GM21390 (cell line): ENCODE measurements at regions not wholly inside any gene's neighbourhood (a gene's known extent, or its start where the extent isn't known, plus 50 kb on each side); places are given as distances from the start of the nearest gene placed in this dataset.
A peak's percentile ranks its signal among the peaks of the same experiment; 100 is the strongest.
"Not testable (repeated sequence)": the region's sequence is repeated elsewhere in the genome, so short reads cannot be mapped to it uniquely, and the experiment has no call there.

Source experiments
- ATAC-seq: cut with Tn5 transposase; IDR thresholded peaks from one replicate; pipeline ENCODE4 v1.9.1; 2021; ENCODE audit not compliant: unreplicated experiment

DNA sequence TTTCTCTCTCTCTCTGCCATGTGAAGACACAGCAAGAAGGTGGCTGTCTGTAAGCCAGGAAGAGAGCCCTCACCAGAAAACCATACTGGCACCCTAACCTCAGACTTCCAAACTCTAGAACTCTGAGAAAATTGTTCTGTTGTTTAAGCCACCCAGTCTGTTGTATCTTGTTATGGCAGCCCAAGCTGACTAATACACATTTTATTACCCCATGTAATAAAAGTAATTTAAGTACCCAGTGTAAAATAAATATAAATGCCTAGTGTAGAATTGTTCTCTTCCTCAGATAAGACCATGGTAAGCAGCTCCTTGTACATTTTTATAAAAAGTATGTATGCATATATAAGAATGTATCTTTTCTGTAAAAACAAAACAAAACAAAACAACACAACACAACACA is 119.7 kb downstream of the DTL start:
- ATAC-seq: no peak

DNA sequence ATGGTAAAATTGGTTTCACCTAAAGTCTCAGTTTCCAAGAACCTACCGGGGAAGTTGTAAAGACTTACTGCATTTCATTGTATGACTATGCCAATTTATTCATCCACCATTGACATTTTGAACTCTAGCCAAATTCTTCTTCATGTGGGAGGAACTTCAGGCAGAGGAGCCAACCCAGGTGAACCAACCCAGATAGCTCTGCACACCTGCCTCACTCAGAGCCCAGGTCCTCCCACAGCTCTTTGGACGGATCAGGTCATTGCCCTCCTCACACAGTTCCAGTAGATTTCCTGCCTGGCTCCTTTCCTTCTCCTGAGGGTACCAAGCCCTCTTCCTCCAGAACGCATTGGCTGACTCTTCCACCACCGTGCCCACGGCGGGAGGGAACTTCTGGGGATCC is 121.7 kb downstream of the DTL start:
- no peak for ATAC-seq

DNA sequence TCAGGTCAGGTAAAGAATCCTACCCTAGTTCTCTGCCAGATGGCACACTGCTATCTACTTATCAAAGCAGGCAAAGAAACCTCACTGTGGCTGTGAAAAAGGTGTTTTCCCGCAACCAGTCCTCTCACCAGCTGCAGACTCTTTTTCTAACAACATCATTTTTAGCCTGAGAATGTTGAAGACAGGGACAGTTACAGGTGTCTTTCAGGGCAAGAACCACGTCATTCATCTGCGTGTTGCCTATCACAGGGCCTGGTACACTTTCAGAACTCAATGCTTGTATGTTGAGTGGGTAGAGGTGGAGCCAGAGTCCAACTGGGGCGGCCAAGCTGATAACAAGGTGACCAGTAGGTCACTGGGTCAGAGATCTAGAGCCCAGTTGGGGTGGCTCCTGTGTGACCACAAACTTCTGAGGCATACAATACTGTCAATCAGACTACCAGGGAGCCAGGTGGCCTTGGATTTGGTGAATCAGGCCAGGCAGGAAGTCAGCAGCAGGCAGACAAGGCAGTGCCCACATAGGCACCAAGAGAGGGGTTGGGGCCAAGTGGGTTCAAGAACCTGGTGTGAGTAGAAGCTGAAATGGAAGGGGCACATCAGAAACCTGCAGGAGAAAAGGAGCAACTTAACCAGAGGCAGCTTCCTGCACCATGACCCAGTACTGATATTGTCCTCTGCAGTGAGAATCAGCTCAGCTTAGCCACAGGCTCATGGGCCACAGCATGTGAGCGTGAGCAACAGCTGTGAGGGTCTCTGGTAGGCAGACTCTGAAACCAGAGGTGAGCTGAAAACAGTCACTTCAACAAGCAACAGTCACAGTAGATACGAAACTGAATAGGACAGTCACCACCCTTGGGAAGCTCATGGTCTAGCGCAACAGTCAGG is 123.6 kb downstream of the DTL start:
- peak; percentile 33 for ATAC-seq

DNA sequence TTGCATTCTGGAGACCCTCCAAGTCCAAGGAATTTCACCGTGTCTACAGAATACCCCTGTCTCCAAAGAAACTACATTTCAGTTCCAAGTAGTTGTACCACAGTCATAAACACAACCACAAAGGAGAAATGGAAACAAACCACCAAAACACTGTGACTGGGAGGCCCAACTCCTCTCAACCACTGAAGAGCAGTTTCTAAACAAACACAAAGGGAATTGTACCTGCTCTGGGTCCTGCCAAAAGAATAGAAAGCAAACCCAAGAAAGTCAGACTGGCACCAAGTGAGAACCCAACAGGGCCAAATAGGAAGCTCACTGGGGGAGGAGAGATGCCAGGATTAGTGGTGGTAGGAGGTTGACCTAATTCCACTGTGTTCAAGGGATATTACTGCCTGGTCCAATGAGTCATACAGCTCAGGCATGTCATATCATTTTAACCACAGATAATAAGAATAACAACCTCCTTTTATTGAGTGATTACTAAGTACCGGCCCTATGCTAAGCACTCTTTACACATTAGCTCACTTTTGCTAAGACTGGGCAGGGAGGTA is 123.9 kb upstream of the PPP2R5A start:
- ATAC-seq: no peak

DNA sequence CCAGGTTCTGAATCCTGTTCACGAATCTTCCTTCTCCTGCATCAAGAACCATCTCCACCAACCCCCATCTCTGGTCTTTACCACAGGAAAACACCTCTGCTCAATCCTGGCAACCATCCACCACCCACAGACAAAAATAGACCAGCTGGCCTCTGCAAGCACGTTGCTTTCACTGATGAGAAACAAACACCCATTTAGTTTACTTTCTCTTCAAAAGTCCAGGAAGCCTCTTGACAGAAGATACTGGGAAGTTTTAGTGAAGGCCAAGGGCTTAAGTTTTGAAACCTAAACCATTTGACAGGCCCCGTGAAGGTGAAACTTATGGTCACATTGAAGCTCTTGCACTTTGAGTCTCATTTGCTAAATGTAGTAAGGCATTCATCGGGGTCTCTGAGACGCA is 122.6 kb upstream of the PPP2R5A start:
- peak; percentile 71 for ATAC-seq

DNA sequence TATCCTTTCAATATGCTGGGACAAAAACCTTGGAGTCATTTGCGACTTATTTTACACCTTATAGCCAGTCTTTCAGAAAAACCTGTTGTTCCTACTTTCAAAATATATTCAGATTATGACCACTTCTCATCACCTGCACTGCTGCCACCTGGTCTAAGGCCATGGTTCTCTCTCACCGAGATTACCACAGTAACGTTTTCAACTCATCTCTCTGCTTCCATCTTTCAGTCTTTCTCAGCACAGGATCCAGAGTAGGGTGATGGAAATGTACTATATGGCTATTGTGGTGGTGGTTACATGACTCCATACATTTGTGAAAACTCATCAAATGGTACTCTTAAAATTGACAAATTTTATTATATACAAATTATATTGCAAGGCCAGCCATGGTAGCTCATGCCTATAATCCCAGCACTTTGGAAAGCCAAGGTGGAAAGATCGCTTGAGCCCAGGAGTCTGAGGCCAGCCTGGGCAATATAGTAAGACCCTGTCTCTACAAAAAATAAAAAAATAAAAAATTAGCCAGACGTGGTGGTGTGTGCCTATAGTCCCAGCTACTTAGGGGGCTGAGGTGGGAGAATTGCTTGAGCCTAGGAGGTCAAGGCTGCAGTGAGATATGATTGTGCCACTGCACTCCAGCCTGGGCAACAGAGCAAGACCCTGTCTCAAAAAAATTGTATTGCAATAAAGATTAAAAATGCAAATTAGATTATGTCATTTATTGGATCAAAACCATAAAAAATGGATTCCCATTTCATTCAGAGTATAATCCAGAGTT is 120.9 kb upstream of the PPP2R5A start:
- no peak for ATAC-seq

DNA sequence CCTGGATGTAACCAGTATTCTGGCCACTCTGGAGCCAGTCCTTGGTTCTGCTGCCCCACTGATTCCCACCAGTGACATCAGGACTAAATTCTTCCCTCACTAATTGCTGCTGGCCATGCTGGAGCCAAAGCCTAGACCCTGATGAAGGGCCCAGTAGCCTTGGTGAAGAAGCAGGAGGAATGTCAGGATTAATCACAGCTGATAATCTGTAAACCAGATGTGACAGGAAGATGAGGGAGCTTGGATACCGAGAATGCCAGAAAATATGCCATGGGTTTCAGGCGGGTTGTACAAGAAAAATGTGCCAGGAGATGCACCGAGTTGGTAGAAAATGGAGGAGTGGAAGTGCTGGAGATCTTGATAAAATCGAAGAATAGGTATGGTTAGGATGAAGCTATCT is 119.0 kb upstream of the PPP2R5A start:
- no peak for ATAC-seq

DNA sequence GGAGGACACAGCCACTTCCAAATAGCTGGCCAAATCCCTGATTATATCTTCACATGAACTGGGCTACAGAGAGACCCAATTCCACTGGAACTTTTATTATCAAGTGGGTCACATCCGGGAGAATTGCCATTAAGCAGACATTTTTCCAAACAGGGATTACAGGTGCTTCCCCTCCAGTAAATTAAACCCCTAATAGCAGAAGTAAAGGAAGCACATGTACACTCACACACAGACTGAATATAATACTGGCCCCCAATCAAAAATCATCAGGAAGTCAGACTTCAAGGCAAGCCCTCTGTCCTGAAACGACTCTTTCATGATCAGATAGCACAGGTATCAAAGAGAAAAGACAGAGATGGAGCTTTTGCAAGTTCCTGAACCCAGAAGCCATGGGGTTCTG is 118.6 kb upstream of the PPP2R5A start:
- ATAC-seq: no peak

DNA sequence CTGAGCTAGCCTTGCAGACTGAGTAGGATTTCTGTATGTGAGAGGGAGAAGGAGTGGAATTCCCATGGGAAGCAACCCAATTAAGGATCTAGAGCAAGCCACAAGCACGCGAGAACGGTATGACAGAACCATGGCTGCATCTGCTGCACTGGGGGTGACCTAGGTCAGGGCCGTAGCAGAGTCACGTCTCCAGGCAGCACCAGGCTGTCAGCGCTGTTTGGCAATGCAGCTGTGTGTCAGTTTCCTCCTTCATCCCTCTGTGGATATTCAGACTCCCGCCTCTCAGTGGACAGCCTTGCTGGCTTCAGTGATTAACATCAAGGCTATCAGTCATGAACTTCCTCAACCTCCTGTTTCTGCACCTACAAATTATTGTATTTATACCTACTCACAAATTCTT is 118.1 kb upstream of the PPP2R5A start:
- no peak for ATAC-seq

DNA sequence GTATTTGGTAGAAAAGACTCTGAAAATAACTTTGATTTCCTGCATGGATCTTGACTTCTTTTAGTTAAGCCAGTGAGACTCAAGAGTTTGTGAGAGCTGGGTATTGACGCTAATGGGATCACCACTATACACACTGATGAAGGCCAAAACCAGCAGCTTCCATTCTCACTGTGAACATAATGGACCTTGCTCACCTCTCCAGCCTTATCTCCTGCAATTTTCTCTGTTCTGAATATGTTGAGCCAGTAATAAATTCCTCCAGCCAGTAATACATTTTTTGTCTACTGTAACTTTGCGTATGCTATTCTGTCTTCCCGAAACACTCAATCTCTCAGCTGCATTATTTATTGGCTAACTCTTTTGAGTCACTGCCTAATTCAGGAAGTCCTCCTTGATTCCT is 111.6 kb upstream of the PPP2R5A start:
- ATAC-seq: no peak

DNA sequence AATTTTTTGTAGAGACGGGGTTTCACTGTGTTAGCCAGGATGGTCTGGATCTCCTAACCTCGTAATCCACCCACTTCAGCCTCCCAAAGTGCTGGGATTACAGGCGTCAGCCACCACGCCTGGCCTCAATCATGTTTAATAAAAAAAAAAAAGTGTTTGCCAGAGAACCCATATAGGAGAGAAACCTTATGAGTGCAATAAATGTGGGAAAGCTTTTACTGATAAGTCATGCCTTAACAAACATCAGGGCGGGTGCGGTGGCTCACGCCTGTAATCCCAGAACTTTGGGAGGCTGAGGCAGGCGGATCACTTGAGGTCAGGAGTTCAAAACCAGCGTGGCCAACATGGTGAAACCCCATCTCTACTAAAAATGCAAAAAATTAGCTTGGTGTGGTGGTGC is 110.9 kb upstream of the PPP2R5A start:
- ATAC-seq: not testable (repeated sequence)

DNA sequence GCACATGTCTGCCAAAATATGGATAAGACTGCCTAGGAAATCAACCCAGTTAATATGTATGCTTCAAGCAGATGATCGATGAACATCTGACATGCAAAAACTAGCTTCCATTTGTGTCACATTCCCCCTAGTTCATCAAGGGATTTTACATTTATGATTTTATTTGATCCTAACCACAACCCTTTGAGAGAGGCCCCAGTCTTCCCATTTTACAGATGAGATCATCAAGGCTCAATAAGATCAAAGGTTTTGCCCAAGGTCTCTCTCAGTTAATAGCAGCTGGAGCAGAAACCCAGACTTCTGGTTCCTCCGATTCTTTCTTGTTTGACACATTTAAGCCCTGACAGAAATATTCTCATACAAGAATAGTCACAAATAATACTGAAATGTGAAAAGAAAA is 107.7 kb upstream of the PPP2R5A start:
- ATAC-seq: no peak

DNA sequence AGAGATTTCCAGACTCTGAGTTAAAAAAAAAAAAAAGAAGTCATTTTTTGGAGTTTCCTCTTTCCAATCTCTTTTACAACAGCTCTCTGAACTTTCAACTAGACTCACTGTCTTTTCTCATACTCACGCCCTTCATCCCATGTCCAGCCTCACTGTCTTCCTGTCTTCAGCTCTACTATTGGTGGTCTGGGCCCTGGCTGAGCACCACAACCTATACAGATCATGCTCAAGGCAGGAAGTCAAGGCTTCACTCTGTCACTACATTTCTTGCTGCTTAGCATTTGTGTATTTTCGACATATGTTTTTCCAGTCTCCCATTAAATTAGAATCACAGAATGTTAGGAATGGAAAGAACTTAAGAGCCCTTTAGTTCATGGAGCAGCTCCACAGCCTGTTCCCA is 106.4 kb upstream of the PPP2R5A start:
- no peak for ATAC-seq

DNA sequence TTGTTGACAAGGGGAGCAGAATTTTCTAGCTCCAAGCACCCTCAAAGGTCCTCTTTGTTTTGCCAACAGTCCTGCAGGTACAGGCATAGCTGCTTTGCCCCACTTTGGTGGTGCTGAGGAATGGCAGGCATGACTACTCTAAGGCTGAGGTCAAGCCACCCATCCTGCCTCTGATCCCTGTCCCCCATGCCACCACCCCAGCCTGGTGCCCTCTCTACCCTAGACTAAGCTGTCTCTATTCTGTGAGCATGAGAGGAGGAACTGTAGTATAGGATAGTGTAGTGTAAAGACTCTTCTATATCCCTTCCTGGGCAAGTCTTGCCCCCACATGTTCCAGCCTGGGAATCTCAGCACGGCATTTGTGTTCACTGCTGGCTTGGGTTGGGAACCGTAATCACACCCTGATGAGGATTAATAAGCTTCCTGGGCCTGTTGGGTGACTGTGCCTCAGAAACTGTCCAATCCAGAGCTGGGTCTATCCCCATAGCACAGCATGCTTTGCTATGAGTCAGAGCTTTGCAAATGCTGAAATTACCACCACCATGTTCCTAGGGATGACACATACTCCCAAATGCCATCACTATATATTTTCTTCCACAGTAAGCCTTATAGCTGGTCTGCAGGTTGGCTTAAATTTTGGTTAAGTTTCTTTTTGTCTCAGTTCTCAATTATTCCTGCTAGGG is 105.7 kb upstream of the PPP2R5A start:
- no peak for ATAC-seq

DNA sequence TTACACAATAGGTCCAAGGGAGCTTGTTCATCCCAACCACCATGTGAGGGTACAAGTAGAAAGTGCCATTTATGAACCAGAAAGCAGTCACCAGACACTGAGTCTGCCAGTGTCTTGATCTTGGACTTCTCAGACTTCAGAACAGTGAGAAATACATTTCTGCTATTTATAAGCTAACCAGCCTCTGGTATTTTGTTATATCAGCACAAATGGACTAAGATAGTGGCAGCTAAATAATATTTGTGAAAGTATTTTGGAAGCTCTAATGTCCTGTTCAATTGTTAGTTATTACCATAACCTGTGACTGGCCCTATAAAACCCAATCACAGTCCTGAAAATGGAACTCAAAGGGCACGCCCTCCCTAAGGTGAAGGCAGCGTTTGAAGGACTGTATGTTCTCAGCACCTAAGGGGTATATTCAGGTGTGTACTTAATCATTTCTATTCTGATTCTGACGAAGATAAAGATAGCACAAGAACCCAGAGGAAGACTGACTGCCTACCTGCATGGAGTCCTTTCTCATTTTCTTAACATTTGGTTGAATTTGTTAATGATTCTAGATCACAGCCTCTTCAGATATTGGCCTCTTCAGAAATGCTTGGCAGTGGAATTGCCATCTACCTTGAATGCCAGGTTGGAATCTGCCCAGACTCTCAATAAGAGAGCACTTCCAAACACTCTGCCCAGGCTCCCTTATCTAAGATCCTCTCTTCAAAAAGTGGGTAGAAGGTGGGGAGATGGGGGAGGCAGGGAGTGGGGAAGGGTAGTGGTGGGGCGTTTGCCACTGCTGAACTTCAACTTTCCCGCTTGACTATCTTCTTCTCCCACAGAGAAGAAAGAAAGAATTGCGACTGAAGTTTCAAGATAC is 104.0 kb upstream of the PPP2R5A start:
- no peak for ATAC-seq

DNA sequence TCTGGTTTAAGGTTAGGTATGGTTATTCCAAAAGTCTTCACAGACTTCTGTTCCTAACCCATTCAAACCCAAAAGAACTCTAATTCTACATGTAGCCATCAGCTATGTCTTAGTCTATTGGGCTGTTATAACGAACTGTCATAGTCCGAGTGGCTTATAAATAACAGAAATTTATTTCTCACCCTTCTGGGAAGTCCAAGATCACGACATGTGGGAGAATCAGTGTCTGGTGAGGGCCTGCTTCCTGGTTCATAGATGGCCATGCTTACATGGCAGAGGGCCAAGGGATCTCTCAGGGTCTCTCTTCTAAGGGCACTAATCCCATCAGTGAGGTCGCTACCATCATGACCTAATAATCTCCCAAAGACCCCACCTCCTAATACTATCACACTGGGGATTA is 103.0 kb upstream of the PPP2R5A start:
- no peak for ATAC-seq

DNA sequence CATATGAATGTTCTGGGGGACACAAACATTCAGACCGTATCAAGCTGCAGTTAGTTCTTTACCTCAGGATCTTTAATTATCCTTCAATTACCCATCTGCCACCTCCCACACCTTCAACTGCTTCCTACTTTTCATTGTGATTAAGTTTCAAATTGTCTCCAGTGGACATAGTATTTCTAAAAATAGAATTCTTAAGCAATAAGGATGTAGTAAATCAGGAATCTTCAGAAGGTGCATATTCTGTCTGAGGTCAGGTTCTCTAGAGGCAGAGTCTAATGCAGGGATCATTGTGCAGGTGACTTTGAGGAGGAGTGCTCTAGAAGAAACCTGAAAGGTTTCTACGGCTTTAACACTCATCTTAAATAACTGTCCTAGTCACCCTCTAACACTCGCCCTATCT is 102.6 kb upstream of the PPP2R5A start:
- no peak for ATAC-seq

DNA sequence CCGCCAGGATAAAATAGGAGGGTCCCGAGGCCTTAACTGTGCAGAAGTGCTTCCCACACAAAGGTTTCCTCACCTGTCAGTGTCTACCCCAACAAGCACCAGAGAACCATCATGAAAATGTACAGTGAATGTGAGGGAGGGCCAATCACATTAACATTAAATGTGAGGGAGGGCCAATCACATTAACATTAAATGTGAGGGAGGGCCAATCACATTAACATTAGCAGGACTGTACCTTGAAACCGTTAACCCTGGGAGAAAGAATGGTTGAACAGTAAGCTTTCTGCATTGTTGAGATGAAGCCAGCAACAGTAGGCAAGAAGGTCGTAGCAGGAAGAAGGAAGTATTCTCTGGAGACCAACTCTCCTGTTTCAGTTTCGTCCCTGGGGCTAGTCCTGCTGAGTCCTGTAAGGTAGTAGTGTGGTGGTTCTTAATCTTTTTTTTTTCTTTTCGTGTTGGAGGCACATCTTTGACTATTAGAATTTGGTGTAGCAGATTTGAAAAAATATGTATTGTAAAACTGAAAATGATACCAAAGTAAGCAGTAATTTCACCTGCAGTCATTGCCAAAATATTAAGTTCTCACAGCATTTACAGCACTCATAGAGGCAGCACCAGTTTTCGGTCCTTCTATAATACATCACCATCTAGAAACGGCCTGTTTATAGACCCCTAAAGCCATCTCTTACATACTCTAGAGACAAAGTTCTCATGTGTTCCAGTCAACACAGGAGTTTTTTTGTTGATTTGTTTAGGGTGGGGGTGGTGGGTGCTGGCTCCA is 98.6 kb upstream of the PPP2R5A start:
- ATAC-seq: peak; percentile 99

DNA sequence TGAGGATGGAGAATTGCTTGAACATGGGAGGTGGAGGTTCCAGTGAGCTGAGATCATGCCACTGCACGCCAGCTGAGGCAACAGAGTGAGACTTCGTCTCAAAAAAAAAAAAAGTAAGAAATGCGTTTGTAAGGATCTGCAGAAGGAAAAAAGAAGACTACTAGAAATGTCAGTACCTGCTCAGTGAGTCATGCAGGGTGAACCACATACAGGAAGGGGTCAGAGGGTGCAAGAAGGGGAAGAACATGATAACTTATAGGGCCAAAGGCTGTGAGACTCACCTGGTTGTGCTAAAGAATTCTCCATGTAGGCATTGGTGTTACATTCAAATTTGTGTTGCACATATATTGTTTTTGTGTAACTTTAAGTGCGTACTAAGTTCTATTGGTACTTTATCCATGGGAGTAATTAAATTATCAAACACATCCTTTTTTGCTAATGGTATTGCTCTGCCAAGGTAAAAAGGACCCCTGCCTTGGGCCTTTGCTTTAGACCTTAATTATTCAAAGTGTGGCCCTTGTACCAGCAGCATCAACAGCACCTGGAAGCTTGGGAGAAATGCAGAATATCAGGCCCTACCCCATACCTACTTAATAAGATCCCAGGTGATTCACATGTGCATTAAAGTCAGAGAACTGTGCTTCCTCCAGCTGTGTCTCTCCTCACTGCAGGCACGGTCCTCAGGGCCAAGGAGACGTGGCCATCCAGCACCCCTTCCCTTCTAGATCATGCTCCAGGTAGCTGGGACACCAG is 96.4 kb upstream of the PPP2R5A start:
- no peak for ATAC-seq
